ENCODE measurements at regions not wholly inside any gene's neighbourhood (a gene's known extent, or its start where the extent isn't known, plus 50 kb on each side); places are given as distances from the start of the nearest gene placed in this dataset.
"Not testable (repeated sequence)": the region's sequence is repeated elsewhere in the genome, so short reads cannot be mapped to it uniquely, and the experiment has no call there.

DNA sequence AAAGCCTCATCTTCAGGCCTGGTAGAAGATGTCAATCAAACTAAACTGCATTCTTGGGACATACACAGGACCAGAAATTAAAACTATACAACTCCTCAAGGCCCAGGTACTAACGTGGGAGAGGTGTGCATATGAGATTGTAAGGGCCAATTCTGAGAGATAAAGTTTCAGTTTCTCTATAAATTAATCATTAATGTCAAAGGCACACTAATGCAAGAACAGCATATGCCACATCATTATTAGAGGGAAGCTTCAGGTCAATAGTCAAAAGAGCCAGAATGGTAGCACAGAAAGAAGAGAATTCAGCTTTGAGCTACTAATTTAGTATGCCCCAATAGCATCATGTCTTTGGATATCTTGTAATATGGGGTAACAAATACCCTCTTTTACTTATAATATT, 744.9 kb upstream of the MGAT4C start:
- H3K27ac Mint-ChIP-seq, result no peak overlapping the region
- no peak overlapping the region for H3K4me3 Mint-ChIP-seq
- intact Hi-C loops (cut with micrococcal nuclease), result no loop called here
- TF ChIP-seq CTCF (IDR thresholded peaks at IDR 0.05), result no peak
- no peaks in the 10 kb centered on the region for H3K4me1 Mint-ChIP-seq (ENCODE audit: low read depth)
- H3K36me3 Mint-ChIP-seq (ENCODE audit: low read depth), result no peaks in the 10 kb centered on the region
- no peaks in the 10 kb centered on the region for H3K27me3 Mint-ChIP-seq
- peaks cover 7% of the 10 kb centered on the region for H3K9me3 Mint-ChIP-seq
- no peak for DNase-seq
- ATAC-seq, result no peak
- POLR2A ChIA-PET, result no interaction called here
- CTCF ChIA-PET, result no interaction called here

DNA sequence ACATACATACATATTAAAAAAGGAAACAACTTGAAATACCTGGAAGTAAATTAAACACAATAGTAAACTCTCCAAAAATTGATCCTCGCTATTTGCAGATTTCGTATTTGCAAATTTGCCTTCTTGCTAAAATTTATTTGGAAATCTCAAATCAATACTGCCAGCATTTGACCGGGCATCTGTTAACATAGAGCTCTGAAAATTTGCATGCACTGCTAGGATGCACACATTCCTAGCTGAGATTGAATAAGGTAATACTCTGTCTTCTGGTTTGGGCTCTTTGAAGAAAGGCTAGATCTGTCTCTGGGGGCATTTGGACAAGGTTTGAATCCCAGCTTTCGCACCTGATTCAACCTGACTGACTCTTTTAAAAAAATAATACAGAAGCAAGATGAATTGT, 729.1 kb upstream of the MGAT4C start:
- Mint-ChIP-seq H3K4me1 (ENCODE audit: low read depth) (no peaks in the 10 kb centered on the region), H3K4me3 (no peak overlapping the region), H3K27ac (no peak overlapping the region), H3K27me3 (no peaks in the 10 kb centered on the region), H3K9me3 (no peaks in the 10 kb centered on the region), H3K36me3 (ENCODE audit: low read depth) (no peaks in the 10 kb centered on the region)
- intact Hi-C loops (cut with micrococcal nuclease), result no loop called here
- ChIA-PET POLR2A (interaction anchor here (0.7 kb wide), 1 partner anchor 17 kb away, joined by 3 read pairs; no protein-coding TSS in a partner anchor), CTCF (no interaction called here)
- no peak for ATAC-seq
- no peak for TF ChIP-seq CTCF (IDR thresholded peaks at IDR 0.05)
- no peak for DNase-seq

DNA sequence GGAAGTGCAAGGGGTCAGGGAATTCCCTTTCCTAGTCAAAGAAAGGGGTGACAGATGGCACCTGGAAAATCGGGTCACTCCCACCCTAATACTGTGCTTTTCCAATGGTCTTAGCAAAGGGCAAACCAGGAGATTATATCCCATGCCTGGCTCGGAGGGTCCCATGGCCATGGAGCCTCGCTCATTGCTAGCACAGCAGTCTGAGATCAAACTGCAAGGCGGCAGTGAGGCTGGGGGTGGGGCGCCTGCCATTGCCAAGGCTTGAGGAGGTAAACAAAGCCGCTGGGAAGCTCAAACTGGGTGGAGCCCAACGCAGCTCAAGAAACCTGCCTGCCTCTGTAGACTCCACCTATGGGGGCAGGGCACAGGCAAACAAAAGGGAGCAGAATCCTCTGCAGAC, 714.4 kb upstream of the MGAT4C start:
- CTCF ChIA-PET; H3K27ac Mint-ChIP-seq; H3K4me3 Mint-ChIP-seq; H3K27me3 Mint-ChIP-seq; POLR2A ChIA-PET; DNase-seq; H3K4me1 Mint-ChIP-seq (ENCODE audit: low read depth); intact Hi-C loops (cut with micrococcal nuclease); H3K36me3 Mint-ChIP-seq (ENCODE audit: low read depth); ATAC-seq: not testable (repeated sequence)
- peaks cover 14% of the 10 kb centered on the region for H3K9me3 Mint-ChIP-seq

- H3K4me1 Mint-ChIP-seq (ENCODE audit: low read depth), result no peaks in the 10 kb centered on the region
- no peaks in the 10 kb centered on the region for H3K36me3 Mint-ChIP-seq (ENCODE audit: low read depth)
- CTCF ChIA-PET, result no interaction called here
- DNase-seq, result no peak
- no peaks in the 10 kb centered on the region for H3K27me3 Mint-ChIP-seq
- intact Hi-C loops (cut with micrococcal nuclease), result no loop called here
- H3K4me3 Mint-ChIP-seq, result no peak overlapping the region
- ATAC-seq, result no peak
- peaks cover 7% of the 10 kb centered on the region for H3K9me3 Mint-ChIP-seq
- POLR2A ChIA-PET, result no interaction called here
- no peak for TF ChIP-seq CTCF (IDR thresholded peaks at IDR 0.05)
- H3K27ac Mint-ChIP-seq, result no peak overlapping the region
Observed at GRCh38 chr12:86959766-86960458, 703.7 kb upstream of the MGAT4C start.

- no peak overlapping the region for H3K4me3 Mint-ChIP-seq
- H3K4me1 Mint-ChIP-seq (ENCODE audit: low read depth), result no peaks in the 10 kb centered on the region
- intact Hi-C loops (cut with micrococcal nuclease), result no loop called here
- H3K27ac Mint-ChIP-seq, result no peak overlapping the region
- H3K27me3 Mint-ChIP-seq, result no peaks in the 10 kb centered on the region
- ChIA-PET CTCF (no interaction called here), POLR2A (no interaction called here)
- TF ChIP-seq CTCF (IDR thresholded peaks at IDR 0.05), result no peak
- ATAC-seq (no peak), DNase-seq (no peak)
- peaks cover 2% of the 10 kb centered on the region for H3K9me3 Mint-ChIP-seq
- H3K36me3 Mint-ChIP-seq (ENCODE audit: low read depth), result no peaks in the 10 kb centered on the region
Observed at GRCh38 chr12:86950444-86950843, 694.3 kb upstream of the MGAT4C start.

GRCh38 chr12:86950043-86950442, 693.9 kb upstream of the MGAT4C start:
- CTCF ChIA-PET, result no interaction called here
- Mint-ChIP-seq H3K4me1 (ENCODE audit: low read depth) (no peaks in the 10 kb centered on the region), H3K36me3 (ENCODE audit: low read depth) (no peaks in the 10 kb centered on the region)

More at GRCh38 chr12:86950043-86950442, 693.9 kb upstream of the MGAT4C start:
- peaks cover 2% of the 10 kb centered on the region for H3K9me3 Mint-ChIP-seq
- POLR2A ChIA-PET, result no interaction called here
- DNase-seq, result no peak
- ATAC-seq, result no peak
- intact Hi-C loops (cut with micrococcal nuclease), result no loop called here
- H3K27ac Mint-ChIP-seq, result no peak overlapping the region
- H3K27me3 Mint-ChIP-seq, result no peaks in the 10 kb centered on the region
- H3K4me3 Mint-ChIP-seq, result no peak overlapping the region
- no peak for TF ChIP-seq CTCF (IDR thresholded peaks at IDR 0.05)
